ENCODE measurements at regions not wholly inside any gene's neighbourhood (a gene's known extent, or its start where the extent isn't known, plus 50 kb on each side); places are given as distances from the start of the nearest gene placed in this dataset.

DNA sequence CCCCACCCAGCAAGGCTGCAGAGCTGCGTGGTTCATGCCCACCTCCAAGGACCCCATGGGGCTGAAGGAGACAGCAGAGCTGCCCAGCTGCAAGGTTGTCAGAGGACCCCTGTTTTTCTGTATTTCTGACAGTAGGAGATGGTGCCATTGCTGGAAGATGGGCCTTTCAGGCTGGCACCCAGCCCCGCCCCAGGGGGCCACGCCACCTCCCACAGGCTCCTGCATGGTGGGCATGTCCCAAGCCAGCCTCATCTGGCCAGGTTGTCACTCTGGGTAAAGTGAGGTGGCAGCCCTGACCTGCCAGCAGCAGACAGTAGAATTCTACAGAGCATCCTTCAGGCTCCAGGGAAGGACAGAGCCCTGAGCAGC is 75.5 kb upstream of the RET start:
- Histone ChIP-seq H3K27me3 (ENCODE audit: control insufficient read depth in 2 of 2, insufficient read depth in 2 of 2, low read length in 2 of 2) (no peaks in the 10 kb centered on the region), H3K9me3 (replicated peaks in 1 of 2; ENCODE audit: control insufficient read depth in 1 of 2, insufficient read depth in 1 of 2, low read length in 2 of 2) (no peaks in the 10 kb centered on the region), H3K27ac (ENCODE audit: low read depth in 1 of 2, low read length in 2 of 2) (no peak overlapping the region), H4K20me1 (ENCODE audit: insufficient read depth, low read length) (no peaks in the 10 kb centered on the region), H3K4me2 (replicated peaks; ENCODE audit: extremely low read depth, low read length, poor library complexity, severe bottlenecking) (no peak overlapping the region), H3K36me3 (replicated peaks in 1 of 2; ENCODE audit: control insufficient read depth in 1 of 2, insufficient read depth in 2 of 2, low read length in 2 of 2) (no peaks in the 10 kb centered on the region), H3K9ac (ENCODE audit: insufficient read depth, low read length, poor library complexity, severe bottlenecking) (no peak overlapping the region), H2AFZ (ENCODE audit: insufficient read depth, low read depth, low read length, poor library complexity, severe bottlenecking) (no peak overlapping the region), H3K4me3 (replicated peaks in 1 of 3; ENCODE audit: low read depth in 2 of 3, low read length in 3 of 3) (no peak overlapping the region), H3K4me1 (ENCODE audit: control insufficient read depth in 1 of 2, insufficient read depth in 2 of 2, low read length in 2 of 2) (no peaks in the 10 kb centered on the region), H3K79me2 (ENCODE audit: insufficient read depth, low read length) (no peaks in the 10 kb centered on the region)
- TF ChIP-seq, protein P1, sequence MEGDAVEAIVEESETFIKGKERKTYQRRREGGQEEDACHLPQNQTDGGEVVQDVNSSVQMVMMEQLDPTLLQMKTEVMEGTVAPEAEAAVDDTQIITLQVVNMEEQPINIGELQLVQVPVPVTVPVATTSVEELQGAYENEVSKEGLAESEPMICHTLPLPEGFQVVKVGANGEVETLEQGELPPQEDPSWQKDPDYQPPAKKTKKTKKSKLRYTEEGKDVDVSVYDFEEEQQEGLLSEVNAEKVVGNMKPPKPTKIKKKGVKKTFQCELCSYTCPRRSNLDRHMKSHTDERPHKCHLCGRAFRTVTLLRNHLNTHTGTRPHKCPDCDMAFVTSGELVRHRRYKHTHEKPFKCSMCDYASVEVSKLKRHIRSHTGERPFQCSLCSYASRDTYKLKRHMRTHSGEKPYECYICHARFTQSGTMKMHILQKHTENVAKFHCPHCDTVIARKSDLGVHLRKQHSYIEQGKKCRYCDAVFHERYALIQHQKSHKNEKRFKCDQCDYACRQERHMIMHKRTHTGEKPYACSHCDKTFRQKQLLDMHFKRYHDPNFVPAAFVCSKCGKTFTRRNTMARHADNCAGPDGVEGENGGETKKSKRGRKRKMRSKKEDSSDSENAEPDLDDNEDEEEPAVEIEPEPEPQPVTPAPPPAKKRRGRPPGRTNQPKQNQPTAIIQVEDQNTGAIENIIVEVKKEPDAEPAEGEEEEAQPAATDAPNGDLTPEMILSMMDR (IDR thresholded peaks at IDR 0.05), result no peak
- no peak overlapping the region for H3K4me3 Mint-ChIP-seq
- no peaks in the 10 kb centered on the region for H3K4me1 Mint-ChIP-seq
- H3K27me3 Mint-ChIP-seq (ENCODE audit: low read depth in 3 of 3), result no peaks in the 10 kb centered on the region
- intact Hi-C loops (cut with micrococcal nuclease), result no loop called here
- H3K36me3 Mint-ChIP-seq, result no peaks in the 10 kb centered on the region
- no peaks in the 10 kb centered on the region for H3K9me3 Mint-ChIP-seq
- no CpG with 5 or more reads among the region's 3 CpGs for WGBS (ENCODE audit: insufficient coverage)
- no peak for DNase-seq
- peak overlapping the region in 1 of 7 donors; percentile 30 for H3K27ac Mint-ChIP-seq

DNA sequence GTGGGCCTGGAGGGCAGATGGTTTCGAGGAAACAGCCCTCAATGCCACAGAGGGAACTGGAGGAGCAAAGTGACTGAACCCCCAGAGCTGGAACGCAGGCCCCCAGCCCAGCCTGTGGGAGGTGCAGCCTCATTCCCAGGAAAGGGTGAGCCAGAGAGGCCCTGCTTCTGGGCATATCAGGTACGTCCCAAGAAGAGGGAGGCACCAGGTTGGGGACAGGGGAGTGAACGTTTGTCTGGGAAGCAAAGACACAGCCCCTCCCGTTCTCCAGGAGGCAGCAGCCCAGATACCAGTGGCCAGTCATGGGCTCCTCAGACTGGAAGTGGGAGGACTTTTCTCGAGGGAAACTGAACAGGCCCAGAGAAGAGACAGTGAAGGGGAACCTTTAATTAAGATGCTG is 74.3 kb upstream of the RET start:
- peak in 1 of 3 donors; percentile 1 for DNase-seq
- TF ChIP-seq, protein P1 (IDR thresholded peaks at IDR 0.05), result no peak
- Histone ChIP-seq H3K4me1 (ENCODE audit: control insufficient read depth in 1 of 2, insufficient read depth in 2 of 2, low read length in 2 of 2) (no peaks in the 10 kb centered on the region), H3K79me2 (ENCODE audit: insufficient read depth, low read length) (no peaks in the 10 kb centered on the region), H4K20me1 (ENCODE audit: insufficient read depth, low read length) (no peaks in the 10 kb centered on the region), H3K36me3 (replicated peaks in 1 of 2; ENCODE audit: control insufficient read depth in 1 of 2, insufficient read depth in 2 of 2, low read length in 2 of 2) (no peaks in the 10 kb centered on the region), H3K27ac (ENCODE audit: low read depth in 1 of 2, low read length in 2 of 2) (no peak overlapping the region), H3K4me3 (replicated peaks in 1 of 3; ENCODE audit: low read depth in 2 of 3, low read length in 3 of 3) (no peak overlapping the region), H2AFZ (ENCODE audit: insufficient read depth, low read depth, low read length, poor library complexity, severe bottlenecking) (no peak overlapping the region), H3K9me3 (replicated peaks in 1 of 2; ENCODE audit: control insufficient read depth in 1 of 2, insufficient read depth in 1 of 2, low read length in 2 of 2) (no peaks in the 10 kb centered on the region), H3K4me2 (replicated peaks; ENCODE audit: extremely low read depth, low read length, poor library complexity, severe bottlenecking) (no peak overlapping the region), H3K27me3 (ENCODE audit: control insufficient read depth in 2 of 2, insufficient read depth in 2 of 2, low read length in 2 of 2) (no peaks in the 10 kb centered on the region), H3K9ac (ENCODE audit: insufficient read depth, low read length, poor library complexity, severe bottlenecking) (no peak overlapping the region)
- Mint-ChIP-seq H3K36me3 (no peaks in the 10 kb centered on the region), H3K4me3 (no peak overlapping the region), H3K4me1 (no peaks in the 10 kb centered on the region), H3K27me3 (ENCODE audit: low read depth in 3 of 3) (no peaks in the 10 kb centered on the region), H3K27ac (no peak overlapping the region), H3K9me3 (no peaks in the 10 kb centered on the region)
- 91% methylated on average over 5 of the region's 6 CpGs for WGBS (ENCODE audit: insufficient coverage)
- intact Hi-C loops (cut with micrococcal nuclease), result no loop called here
